Glomerular endothelial cell (primary cell): ENCODE measurements at regions not wholly inside any gene's neighbourhood (a gene's known extent, or its start where the extent isn't known, plus 50 kb on each side); places are given as distances from the start of the nearest gene placed in this dataset.

Experiments used
- DNase-seq: peaks from one replicate; pipeline ENCODE4 v3.0.0-alpha.2; 2011; ENCODE audit warnings: low read depth, low spot score; ENCODE audit errors: extremely low read depth

GRCh38 chr16:65994291-65994690, 372.2 kb upstream of the CDH5 start:
- no peak for DNase-seq

DNA sequence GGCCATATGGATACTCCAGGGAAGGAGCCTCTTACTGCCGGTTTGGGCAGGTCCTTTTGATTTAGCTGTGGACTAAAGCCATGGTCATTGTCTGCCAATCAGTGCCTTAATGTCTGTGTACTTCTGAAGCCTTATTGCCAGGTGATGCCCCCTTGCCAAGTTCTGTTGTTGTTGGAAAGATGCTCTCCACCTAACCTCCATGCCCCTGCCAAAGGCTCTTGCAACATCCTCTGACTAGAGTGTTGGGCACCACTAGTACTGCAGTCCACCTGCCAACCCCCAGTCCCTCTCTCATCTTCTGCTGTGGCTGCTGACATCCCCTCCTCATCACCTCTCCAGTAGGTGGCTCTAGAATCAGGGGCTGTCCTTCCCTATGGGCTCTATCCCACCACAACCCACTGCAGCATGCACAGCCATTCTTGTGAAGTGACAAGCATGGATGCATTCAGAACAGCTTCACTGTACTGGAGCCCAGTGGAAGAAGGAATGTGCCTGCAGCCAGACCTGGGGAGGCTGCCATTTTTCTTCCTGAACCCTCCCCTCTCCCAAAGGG, 375.3 kb upstream of the CDH5 start:
- no peak for DNase-seq

GRCh38 chr16:65989861-65990604, 376.5 kb upstream of the CDH5 start:
- no peak for DNase-seq

DNA sequence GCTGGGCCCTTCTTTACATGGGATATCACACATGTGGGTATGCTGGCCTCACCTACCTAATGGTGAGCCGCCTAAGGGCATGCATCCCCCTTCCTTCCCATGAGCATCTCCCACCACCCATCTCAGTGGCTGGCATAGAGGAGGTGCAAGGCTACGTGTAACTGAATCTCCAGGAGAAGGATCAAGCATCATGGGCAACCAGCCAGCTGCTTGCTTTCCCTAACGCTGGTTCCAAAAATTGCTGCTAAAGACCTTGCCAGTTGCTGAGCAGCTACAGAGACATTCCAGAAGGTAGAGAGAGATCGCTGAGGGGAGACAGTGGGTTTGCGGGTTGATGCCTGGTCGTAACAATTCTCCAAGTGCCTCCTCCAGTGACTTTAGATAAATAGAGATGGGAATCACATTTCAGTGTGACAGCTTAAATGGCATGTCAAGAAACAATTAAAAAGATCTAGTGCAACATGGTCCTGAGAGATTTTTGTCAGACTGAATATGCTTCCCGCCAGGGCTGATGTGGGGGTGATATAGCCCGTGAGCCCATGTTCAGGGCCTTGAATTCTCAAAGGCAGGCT, 378.4 kb upstream of the CDH5 start:
- no peak for DNase-seq

DNA sequence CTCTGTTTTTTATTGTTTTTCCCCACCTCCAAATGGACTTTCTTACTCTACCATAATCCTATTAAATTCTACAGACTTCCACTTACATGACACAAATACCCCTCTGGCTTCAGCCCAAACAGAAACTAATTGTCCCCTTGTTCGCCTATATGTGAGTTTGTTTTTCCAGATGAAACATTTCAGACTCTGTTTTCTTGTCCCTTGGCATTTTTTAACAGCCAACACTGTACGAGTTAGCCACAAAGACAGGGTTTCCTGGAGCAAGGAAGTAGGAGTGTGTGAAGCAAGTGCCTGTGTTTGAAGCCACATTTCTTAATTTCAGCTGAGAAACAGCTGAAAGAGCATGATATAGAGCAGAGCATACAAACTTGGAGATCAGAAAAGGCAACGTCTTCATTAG, 382.2 kb upstream of the CDH5 start:
- no peak for DNase-seq

DNA sequence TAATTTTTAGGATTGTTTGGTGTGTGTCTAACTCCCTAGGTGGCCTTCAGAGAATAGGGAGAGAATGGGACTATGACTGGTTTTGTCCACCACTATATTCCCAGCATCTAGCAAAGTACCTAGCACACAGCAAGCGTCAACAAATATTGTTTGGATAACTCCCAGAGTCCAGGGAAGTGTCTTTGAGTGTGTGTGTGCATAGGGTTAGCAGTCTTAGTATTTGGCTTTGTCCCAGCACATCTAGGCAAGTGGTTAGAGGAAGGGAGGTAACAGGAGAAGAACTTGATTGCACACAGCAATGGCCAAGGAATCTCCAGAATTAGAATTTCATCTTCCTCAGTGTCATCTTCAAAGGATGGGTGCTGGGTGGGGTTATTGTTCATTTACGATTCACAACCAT, 385.4 kb upstream of the CDH5 start:
- no peak for DNase-seq

DNA sequence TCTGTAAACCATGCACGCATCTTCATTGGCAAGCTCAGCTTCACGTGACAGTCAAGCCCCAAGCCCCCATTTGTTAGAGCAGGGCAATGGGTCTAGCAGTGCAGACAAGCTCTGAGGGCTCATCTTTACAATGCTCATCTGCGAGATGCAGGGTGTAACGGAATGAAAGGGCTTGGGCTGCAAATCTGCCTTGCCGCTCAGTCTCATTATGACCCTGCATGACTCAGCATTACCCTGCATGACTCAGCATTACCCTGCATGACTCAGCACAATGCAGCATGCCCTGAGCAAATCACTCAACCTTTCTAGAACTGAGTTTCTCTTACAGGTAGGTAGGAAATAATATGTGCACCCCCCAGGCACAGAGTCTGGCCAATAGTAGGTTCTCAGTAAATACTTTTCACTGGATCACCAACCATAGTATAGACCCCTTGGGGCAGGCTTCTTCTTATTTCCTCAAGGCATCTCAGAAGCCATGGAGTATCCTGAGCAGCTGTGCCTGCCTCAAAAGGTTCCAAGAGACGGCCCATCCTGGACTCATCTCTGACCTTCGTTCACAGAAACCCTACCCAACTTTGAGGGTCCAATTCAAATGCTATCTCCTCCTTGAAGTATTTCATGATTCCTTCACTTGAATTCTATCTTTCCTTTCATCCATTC, 391.3 kb upstream of the CDH5 start:
- no peak for DNase-seq

DNA sequence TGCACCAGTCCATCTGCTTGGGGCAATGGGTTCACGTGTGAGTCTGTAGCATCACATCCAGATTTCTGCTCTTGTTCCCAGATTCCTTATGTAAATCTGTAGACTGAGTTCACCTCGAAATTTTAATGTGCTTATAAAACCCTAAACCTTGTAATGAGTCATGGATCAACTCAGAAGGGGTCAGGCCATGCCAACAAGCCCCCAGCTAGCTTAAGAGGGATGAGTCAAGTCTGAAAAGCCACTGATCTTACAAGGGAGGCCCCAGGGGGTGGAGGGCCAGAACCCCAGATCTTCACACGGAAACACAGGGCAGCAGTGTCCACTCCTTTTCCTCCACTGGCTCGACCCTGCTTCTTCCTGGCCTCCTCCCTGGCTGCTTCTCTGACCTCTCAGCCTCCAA, 399.1 kb upstream of the CDH5 start:
- no peak for DNase-seq

- no peak for DNase-seq
Measured at GRCh38 chr16:65965628-65966027, 400.9 kb upstream of the CDH5 start.

GRCh38 chr16:65964752-65965151, 401.7 kb upstream of the CDH5 start:
- no peak for DNase-seq

GRCh38 chr16:65961476-65962143, 404.9 kb upstream of the CDH5 start:
- no peak for DNase-seq

DNA sequence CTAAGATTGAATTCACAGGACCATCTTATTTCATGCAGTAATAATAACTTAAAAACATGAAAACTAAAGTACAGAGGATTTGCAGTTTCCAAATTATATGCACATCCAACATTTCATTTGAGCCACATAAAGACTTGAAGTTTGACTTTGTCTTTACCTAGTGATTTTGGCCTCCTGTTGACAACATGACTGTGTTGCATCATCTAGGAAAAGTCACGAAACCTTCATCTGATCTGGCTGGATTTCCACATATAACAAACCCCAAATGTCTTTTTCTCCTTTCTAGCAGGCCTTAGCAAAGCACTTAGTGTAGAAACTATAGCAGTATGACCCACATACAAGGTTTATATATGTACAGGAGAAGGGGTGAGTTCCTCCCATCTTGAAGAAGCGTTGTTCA, 406.5 kb upstream of the CDH5 start:
- DNase-seq: no peak

GRCh38 chr16:65958086-65958485, 408.4 kb upstream of the CDH5 start:
- DNase-seq: no peak

GRCh38 chr16:65956100-65956499, 410.4 kb upstream of the CDH5 start:
- no peak for DNase-seq

DNA sequence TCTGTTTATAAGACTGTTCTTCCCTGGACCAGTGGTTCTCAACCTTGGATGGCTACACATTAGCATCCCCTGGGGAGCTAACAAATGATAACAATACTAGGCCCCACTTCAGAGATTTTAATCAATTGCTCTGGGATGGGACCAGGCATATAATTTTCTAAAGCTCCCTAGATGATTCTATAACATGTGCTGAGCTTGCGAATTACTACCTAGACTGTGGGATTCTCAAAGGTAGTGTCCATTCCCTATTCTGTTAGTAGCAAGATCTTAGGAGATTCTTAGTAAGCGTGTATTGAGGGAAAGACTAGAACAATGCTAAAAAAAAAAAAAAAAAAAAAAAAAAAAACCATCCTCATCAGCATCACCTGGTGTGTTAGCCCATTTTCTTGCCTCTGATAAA, 412.0 kb upstream of the CDH5 start:
- DNase-seq: no peak

DNA sequence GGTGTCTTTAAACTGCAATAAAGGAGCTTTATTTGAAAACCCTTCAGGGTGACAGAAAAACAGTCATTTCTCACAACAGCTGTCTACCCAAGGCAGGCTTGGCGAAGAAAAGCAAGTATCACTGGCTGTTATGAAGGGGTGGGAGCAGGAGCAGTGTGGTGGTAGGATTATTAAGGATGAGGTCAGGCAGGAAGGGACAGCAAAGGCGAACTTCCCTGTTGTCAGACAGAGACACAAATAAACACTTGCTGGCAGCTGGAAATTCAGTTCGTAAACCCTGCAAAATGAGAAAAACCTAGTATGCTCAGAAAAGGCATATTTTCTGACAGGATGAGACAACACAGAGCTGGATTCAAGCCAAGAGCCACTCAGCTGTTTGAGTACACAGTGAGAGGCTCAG, 416.3 kb upstream of the CDH5 start:
- no peak for DNase-seq

DNA sequence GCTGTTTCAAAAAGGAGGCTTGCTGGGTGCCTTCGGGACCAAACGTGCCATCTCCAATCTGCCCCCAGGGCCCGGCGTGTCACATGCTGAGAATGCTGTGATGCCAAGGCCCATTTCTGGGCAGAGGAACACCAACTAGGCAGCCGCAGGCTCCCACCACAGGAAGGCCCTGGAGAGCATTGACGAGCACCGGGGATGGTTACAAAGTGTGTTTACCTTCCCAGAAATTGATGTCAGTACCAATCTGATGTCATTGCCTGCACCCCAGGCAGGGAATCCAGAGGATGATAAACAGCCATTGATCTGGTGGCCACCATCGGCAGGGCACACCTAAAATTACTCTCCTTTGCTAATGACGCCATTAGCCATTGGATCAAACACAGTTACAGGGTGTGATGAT, 418.1 kb upstream of the CDH5 start:
- DNase-seq: no peak

DNA sequence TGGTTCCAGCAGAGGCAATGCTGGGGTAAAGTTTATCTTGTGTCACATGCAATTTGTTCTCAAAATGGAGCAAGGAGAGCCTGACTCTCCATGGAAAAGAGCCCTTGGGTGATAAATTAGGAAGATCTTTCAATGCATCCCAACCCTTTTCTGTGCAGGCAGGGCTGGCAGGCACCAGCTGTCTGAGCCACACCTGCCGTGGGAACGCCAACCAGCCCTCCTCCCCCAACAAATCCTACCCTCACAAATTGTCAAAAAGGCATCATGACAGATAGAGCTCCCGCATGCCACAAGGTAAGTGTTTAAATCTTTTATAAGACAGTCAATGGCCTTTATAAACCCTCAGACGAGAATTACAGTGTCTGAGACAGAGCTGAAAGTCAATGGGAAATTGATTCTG, 418.5 kb upstream of the CDH5 start:
- DNase-seq: no peak

- DNase-seq: no peak
Measured at GRCh38 chr16:65945493-65945892, 421.0 kb upstream of the CDH5 start.

GRCh38 chr16:65944361-65944760, 422.1 kb upstream of the CDH5 start:
- no peak for DNase-seq

DNA sequence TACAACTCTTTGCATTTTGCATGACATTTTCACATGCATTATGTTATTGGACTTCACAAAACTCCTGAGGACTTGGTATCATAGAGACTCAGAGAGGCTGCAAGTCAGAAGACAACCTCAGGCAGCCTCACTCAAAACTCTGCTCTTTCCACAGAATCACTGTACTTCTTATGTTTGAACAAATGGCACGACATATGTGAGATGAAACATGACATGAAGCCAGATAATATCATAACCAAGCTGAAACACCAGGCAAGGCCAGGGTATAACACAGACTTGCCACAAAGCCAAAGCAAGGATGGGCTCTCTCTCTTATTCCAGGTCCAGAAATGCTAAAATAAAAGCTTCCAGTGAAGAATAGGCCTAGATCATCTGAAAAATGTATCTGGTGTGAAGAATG, 425.8 kb upstream of the CDH5 start:
- DNase-seq: no peak

GRCh38 chr16:65938083-65938482, 428.4 kb upstream of the CDH5 start:
- DNase-seq: no peak
